Activated T-cell treated with anti-CD3 and anti-CD28 coated beads, Interleukin-2, amount 50 U/mL, for 24 hours (primary cell): ENCODE measurements at regions not wholly inside any gene's neighbourhood (a gene's known extent, or its start where the extent isn't known, plus 50 kb on each side); places are given as distances from the start of the nearest gene placed in this dataset.
"Not testable (repeated sequence)": the region's sequence is repeated elsewhere in the genome, so short reads cannot be mapped to it uniquely, and the experiment has no call there.

ENCODE experiments used
- DNase-seq: peaks from one replicate; pipeline ENCODE4 v3.0.0-alpha.2; 2020
- H3K27ac Mint-ChIP-seq: 2 replicates; pipeline ENCODE4 v1.8.0; 2020; ENCODE audit warnings: mild to moderate bottlenecking, mixed read lengths
- H3K27me3 Mint-ChIP-seq: 2 replicates; pipeline ENCODE4 v1.8.0; 2020; ENCODE audit warnings: mixed read lengths
- H3K36me3 Mint-ChIP-seq: 2 replicates; pipeline ENCODE4 v1.8.0; 2020; ENCODE audit warnings: low read depth, mixed read lengths
- H3K4me1 Mint-ChIP-seq: 2 replicates; pipeline ENCODE4 v1.8.0; 2020; ENCODE audit warnings: low read depth, mixed read lengths
- H3K4me3 Mint-ChIP-seq: 2 replicates; pipeline ENCODE4 v1.8.0; 2020; ENCODE audit warnings: mild to moderate bottlenecking, moderate library complexity, mixed read lengths
- H3K9me3 Mint-ChIP-seq: 2 replicates; pipeline ENCODE4 v1.8.0; 2020; ENCODE audit warnings: mixed read lengths

- no peak overlapping the region for H3K27ac Mint-ChIP-seq
- no peaks in the 10 kb centered on the region for H3K9me3 Mint-ChIP-seq
- no peak for DNase-seq
- no peak overlapping the region for H3K4me3 Mint-ChIP-seq
- no peaks in the 10 kb centered on the region for H3K4me1 Mint-ChIP-seq
- H3K27me3 Mint-ChIP-seq, result peaks cover 3% of the 10 kb centered on the region
- H3K36me3 Mint-ChIP-seq, result no peaks in the 10 kb centered on the region
These were observed 515.6 kb downstream of the UQCRFS1 start for GRCh38 chr19:28697308-28697707.

DNA sequence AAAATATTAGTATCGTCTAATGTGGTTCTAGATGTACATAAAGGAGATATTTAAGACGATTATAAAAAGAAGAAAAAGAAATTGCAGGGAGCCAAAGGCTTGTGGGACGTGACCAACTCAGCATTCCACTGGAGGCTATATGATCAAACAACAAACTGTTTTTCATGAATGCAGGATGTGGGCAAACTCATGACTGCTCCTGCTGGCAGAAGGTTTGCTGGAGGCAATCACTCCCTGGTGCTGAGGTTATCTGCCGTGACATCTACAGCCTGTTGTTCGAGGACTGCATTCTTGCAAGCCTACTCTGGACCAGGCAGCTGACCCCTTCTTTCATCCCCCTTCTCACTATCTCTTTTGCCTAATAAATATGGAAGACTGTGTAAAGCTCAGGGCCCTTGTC lies 518.1 kb downstream of the UQCRFS1 start:
- Mint-ChIP-seq H3K36me3 (no peaks in the 10 kb centered on the region), H3K9me3 (no peaks in the 10 kb centered on the region), H3K27me3 (peaks cover 3% of the 10 kb centered on the region), H3K27ac (no peak overlapping the region), H3K4me1 (no peaks in the 10 kb centered on the region), H3K4me3 (no peak overlapping the region)
- DNase-seq, result no peak

GRCh38 chr19:28691683-28692082 lies 521.3 kb downstream of the UQCRFS1 start:
- Mint-ChIP-seq H3K4me1 (peaks cover under 1% of the 10 kb centered on the region), H3K27ac (no peak overlapping the region), H3K9me3 (no peaks in the 10 kb centered on the region), H3K4me3 (no peak overlapping the region), H3K36me3 (no peaks in the 10 kb centered on the region), H3K27me3 (peaks cover 6% of the 10 kb centered on the region)
- DNase-seq, result no peak

DNA sequence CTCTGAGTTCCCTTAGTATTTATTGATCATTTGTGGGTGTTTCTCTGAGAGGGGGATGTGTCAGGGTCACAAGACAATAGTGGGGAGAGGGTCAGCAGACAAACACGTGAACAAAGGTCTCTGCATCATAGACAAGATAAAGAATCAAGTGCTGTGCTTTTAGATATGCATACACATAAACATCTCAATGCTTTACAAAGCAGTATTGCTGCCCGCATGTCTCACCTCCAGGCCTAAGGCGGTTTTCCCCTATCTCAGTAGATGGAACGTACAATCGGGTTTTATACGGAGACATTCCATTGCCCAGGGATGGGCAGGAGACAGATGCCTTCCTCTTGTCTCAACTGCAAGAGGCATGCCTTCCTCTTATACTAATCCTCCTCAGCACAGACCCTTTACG lies 523.5 kb downstream of the UQCRFS1 start:
- not testable (repeated sequence) for H3K9me3 Mint-ChIP-seq, H3K27me3 Mint-ChIP-seq, H3K27ac Mint-ChIP-seq, H3K4me1 Mint-ChIP-seq, H3K4me3 Mint-ChIP-seq, DNase-seq, H3K36me3 Mint-ChIP-seq

DNA sequence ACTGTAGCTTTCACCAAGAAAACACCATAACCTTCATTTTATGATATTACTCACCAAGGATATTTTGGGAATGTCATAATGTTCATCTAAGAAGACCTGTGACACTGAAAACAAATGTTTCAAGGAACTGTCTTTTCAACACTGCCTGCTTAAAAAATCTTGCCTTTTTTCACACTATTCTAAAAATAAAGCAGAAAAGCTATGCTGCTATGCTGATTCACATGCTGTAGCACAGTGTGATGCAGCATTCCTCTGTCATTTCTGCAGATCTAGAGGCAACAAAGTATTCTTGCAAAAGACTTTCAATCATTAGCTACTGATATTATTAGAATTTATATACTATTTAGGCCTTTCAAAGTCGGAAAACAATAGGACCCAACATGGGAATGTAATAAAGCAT lies 525.7 kb downstream of the UQCRFS1 start:
- Mint-ChIP-seq H3K9me3 (no peaks in the 10 kb centered on the region), H3K27me3 (peaks cover 3% of the 10 kb centered on the region), H3K4me3 (no peak overlapping the region), H3K36me3 (no peaks in the 10 kb centered on the region), H3K4me1 (peaks cover 2% of the 10 kb centered on the region), H3K27ac (no peak overlapping the region)
- no peak for DNase-seq

DNA sequence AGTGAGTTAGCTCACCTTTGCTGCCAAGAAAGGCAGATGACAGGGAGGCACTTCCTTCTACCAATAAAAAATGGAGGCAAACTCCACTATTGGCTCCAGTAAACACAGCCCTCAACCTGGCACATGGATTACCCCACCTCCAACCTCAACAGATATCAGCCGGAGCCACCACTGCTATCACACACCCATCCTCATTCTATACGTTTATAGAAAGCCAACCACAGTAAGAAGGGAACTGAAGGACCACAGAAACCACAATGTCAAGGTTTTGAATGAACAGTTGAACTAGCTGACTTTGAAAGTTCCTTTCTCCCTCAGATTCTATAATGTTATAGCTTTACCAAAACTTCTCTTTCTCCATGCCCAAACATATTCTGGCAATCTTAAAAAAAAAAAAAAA lies 526.2 kb downstream of the UQCRFS1 start:
- no peaks in the 10 kb centered on the region for H3K9me3 Mint-ChIP-seq
- H3K4me1 Mint-ChIP-seq, result peaks cover 2% of the 10 kb centered on the region
- no peak overlapping the region for H3K27ac Mint-ChIP-seq
- H3K27me3 Mint-ChIP-seq, result peaks cover 3% of the 10 kb centered on the region
- no peaks in the 10 kb centered on the region for H3K36me3 Mint-ChIP-seq
- no peak overlapping the region for H3K4me3 Mint-ChIP-seq
- DNase-seq, result no peak

- Mint-ChIP-seq H3K27ac (no peak overlapping the region), H3K36me3 (no peaks in the 10 kb centered on the region), H3K4me3 (no peak overlapping the region), H3K4me1 (peaks cover 2% of the 10 kb centered on the region), H3K9me3 (no peaks in the 10 kb centered on the region), H3K27me3 (peaks cover 3% of the 10 kb centered on the region)
- no peak for DNase-seq
These were observed 527.1 kb downstream of the UQCRFS1 start for GRCh38 chr19:28685802-28686201.

DNA sequence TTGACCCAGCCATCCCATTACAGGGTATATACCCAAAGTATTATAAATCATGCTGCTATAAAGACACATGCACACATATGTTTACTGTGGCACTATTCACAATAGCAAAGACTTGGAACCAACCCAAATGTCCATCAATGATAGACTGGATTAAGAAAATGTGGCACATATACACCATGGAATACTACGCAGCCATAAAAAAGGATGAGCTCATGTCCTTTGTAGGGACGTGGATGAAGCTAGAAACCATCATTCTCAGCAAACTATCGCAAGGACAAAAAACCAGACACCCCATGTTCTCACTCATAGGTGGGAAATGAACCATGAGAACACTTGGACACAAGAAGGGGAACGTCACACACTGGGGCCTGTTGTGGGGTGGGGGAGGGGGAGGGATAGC lies 527.9 kb downstream of the UQCRFS1 start:
- not testable (repeated sequence) for H3K27me3 Mint-ChIP-seq, H3K27ac Mint-ChIP-seq, H3K9me3 Mint-ChIP-seq, H3K36me3 Mint-ChIP-seq, DNase-seq, H3K4me1 Mint-ChIP-seq, H3K4me3 Mint-ChIP-seq

DNA sequence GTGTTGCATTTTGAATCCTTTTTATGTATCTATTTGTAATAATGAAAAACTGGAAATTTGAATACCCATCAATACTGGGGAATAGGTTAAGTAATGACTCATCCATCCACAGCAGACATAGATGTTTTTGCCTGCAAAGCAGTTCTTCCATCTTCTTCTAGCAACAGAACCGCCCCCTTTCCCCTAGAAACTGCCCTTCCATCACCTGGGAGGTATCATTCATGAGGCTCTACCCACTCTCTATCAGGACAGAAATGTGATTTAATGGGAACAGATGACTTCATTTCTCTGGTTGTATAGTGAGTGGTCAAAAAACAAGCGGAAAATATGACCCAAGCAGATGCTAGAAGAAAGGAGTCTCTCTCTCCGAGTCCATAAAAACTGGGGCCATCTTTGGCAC lies 532.8 kb downstream of the UQCRFS1 start:
- H3K36me3 Mint-ChIP-seq, result no peaks in the 10 kb centered on the region
- no peaks in the 10 kb centered on the region for H3K4me1 Mint-ChIP-seq
- H3K9me3 Mint-ChIP-seq, result peaks cover 13% of the 10 kb centered on the region
- no peak overlapping the region for H3K4me3 Mint-ChIP-seq
- no peaks in the 10 kb centered on the region for H3K27me3 Mint-ChIP-seq
- DNase-seq, result no peak
- H3K27ac Mint-ChIP-seq, result no peak overlapping the region

GRCh38 chr19:28670836-28671235 lies 542.1 kb downstream of the UQCRFS1 start:
- Mint-ChIP-seq H3K9me3 (peaks cover 42% of the 10 kb centered on the region), H3K27ac (no peak overlapping the region), H3K27me3 (no peaks in the 10 kb centered on the region), H3K36me3 (no peaks in the 10 kb centered on the region), H3K4me3 (no peak overlapping the region), H3K4me1 (no peaks in the 10 kb centered on the region)
- no peak for DNase-seq

DNA sequence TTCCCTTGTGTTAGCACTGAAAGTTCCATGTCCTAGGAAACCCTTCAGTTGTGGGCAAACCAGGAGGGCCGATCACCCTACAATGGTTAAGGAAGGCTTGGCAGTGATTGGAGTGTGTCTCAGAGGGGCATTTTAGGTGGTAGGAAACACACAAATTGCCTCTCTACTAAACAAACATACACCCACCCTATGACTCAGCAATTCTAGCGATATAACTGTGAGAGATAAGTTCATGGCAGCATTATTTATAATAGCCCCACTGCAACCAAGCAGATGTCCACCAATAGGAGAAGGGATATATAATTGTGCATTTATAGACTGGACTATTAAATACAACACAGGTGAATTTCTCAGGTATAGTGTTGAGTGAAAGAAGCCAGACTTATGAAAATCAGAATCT lies 543.1 kb downstream of the UQCRFS1 start:
- DNase-seq, result no peak

GRCh38 chr19:28667348-28667977 lies 545.5 kb downstream of the UQCRFS1 start:
- H3K27me3 Mint-ChIP-seq, result no peaks in the 10 kb centered on the region
- no peak for DNase-seq
- H3K27ac Mint-ChIP-seq, result no peak overlapping the region
- H3K9me3 Mint-ChIP-seq, result peaks cover 39% of the 10 kb centered on the region
- H3K36me3 Mint-ChIP-seq, result no peaks in the 10 kb centered on the region
- no peak overlapping the region for H3K4me3 Mint-ChIP-seq
- no peaks in the 10 kb centered on the region for H3K4me1 Mint-ChIP-seq

More for the DNA sequence above, 543.1 kb downstream of the UQCRFS1 start:
- H3K4me3 Mint-ChIP-seq, result no peak overlapping the region
- no peaks in the 10 kb centered on the region for H3K4me1 Mint-ChIP-seq
- H3K27me3 Mint-ChIP-seq, result no peaks in the 10 kb centered on the region
- peaks cover 39% of the 10 kb centered on the region for H3K9me3 Mint-ChIP-seq
- H3K27ac Mint-ChIP-seq, result no peak overlapping the region
- H3K36me3 Mint-ChIP-seq, result no peaks in the 10 kb centered on the region

- H3K27ac Mint-ChIP-seq, result no peak overlapping the region
- H3K9me3 Mint-ChIP-seq, result peaks cover 36% of the 10 kb centered on the region
- no peak for DNase-seq
- H3K4me1 Mint-ChIP-seq, result no peaks in the 10 kb centered on the region
- H3K4me3 Mint-ChIP-seq, result no peak overlapping the region
- H3K36me3 Mint-ChIP-seq, result no peaks in the 10 kb centered on the region
- no peaks in the 10 kb centered on the region for H3K27me3 Mint-ChIP-seq
These were observed 547.2 kb downstream of the UQCRFS1 start for GRCh38 chr19:28665748-28666147.

DNA sequence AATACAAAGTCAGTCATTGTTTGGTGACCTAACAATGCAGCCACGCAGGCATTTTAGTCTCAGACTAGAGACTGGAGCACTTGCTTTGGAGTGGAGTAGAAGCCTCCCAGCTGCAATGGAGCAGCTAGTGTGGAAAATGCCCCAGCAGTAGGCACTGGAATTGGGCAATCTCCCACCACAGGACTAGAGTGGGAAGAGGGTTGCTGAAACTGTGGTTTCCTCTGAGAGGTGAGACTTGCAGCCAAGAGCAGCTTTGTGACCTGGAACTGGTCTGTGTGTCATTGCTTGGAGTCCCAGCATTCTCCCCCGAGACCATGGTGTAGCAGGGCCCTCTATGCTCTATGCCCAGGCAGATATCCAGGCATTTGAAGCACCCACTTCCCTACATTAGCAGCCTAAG lies 556.3 kb downstream of the UQCRFS1 start:
- peaks cover 26% of the 10 kb centered on the region for H3K9me3 Mint-ChIP-seq
- no peaks in the 10 kb centered on the region for H3K36me3 Mint-ChIP-seq
- no peak for DNase-seq
- no peak overlapping the region for H3K27ac Mint-ChIP-seq
- H3K27me3 Mint-ChIP-seq, result peaks cover 2% of the 10 kb centered on the region
- H3K4me3 Mint-ChIP-seq, result no peak overlapping the region
- H3K4me1 Mint-ChIP-seq, result peaks cover 2% of the 10 kb centered on the region

DNA sequence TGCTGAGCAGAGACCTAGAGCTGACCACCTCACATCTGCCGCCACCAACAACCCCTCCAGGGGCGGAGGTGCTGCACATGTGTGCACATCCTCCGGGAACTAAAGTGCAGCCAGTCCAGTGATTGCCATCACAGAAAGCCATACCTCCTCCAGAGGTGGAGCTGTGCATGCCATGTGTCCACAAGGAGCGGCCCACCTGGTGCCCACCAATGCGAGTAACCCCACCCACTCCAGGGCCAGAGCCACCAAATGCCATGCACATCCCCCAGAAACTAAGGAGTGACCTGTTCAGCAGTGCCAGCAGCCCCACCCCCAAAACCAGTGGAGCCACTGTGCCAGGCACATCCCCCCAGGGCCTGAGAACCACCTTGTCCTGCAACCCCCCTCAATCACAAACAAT lies 557.9 kb downstream of the UQCRFS1 start:
- Mint-ChIP-seq H3K27me3 (peaks cover 2% of the 10 kb centered on the region), H3K9me3 (peaks cover 26% of the 10 kb centered on the region), H3K4me1 (peaks cover 2% of the 10 kb centered on the region), H3K4me3 (no peak overlapping the region), H3K27ac (no peak overlapping the region), H3K36me3 (no peaks in the 10 kb centered on the region)
- DNase-seq, result no peak

- Mint-ChIP-seq H3K27me3 (peaks cover 2% of the 10 kb centered on the region), H3K9me3 (peaks cover 14% of the 10 kb centered on the region), H3K4me3 (no peak overlapping the region), H3K36me3 (no peaks in the 10 kb centered on the region), H3K4me1 (peaks cover 2% of the 10 kb centered on the region), H3K27ac (no peak overlapping the region)
- no peak for DNase-seq
These were observed 560.2 kb downstream of the UQCRFS1 start for GRCh38 chr19:28652765-28653164.
